CD14-positive monocyte (primary cell): ENCODE measurements at regions not wholly inside any gene's neighbourhood (a gene's known extent, or its start where the extent isn't known, plus 50 kb on each side); places are given as distances from the start of the nearest gene placed in this dataset.
"Not testable (repeated sequence)": the region's sequence is repeated elsewhere in the genome, so short reads cannot be mapped to it uniquely, and the experiment has no call there.

ENCODE experiments used
- DNase-seq, 3 donors: peaks; one replicate each; pipeline ENCODE4 v3.0.0-alpha.2; 2011 to 2022
- H2AFZ ChIP-seq: 2 replicates; pipeline ENCODE4 v1.6.0; 2012; ENCODE audit warnings: mild to moderate bottlenecking, low read depth, low read length, inconsistent platforms; ENCODE audit not compliant: insufficient read depth, poor library complexity, severe bottlenecking
- H3K27ac ChIP-seq, 2 donors: 1 replicate in 1 of 2; 2 replicates in 1 of 2; pipeline ENCODE4 v1.5.1; 2012 to 2013; ENCODE audit warnings: low read length in 2 of 2, control low read depth in 1 of 2, inconsistent platforms in 1 of 2, low read depth in 1 of 2, mild to moderate bottlenecking in 1 of 2
- H3K27me3 ChIP-seq, 2 donors: one replicate each; pipeline versions ENCODE4 v1.6.0 to v1.6.1; 2011 to 2013; ENCODE audit warnings: low read length in 2 of 2; ENCODE audit not compliant: control insufficient read depth in 2 of 2, insufficient read depth in 2 of 2
- H3K36me3 ChIP-seq, 2 donors: replicated peaks in 1 of 2; 1 replicate in 1 of 2; 2 replicates in 1 of 2; pipeline versions ENCODE4 v1.5.1 to v1.6.1; 2012 to 2013; ENCODE audit warnings: low read length in 2 of 2, control low read depth in 1 of 2, inconsistent platforms in 1 of 2, mild to moderate bottlenecking in 1 of 2; ENCODE audit not compliant: insufficient read depth in 2 of 2, control insufficient read depth in 1 of 2
- H3K4me1 ChIP-seq, 2 donors: 1 replicate in 1 of 2; 2 replicates in 1 of 2; pipeline versions ENCODE4 v1.5.1 to v1.6.1; 2012 to 2013; ENCODE audit warnings: low read length in 2 of 2, control low read depth in 1 of 2, inconsistent platforms in 1 of 2, mild to moderate bottlenecking in 1 of 2, moderate library complexity in 1 of 2; ENCODE audit not compliant: insufficient read depth in 2 of 2, control insufficient read depth in 1 of 2
- H3K4me2 ChIP-seq: replicated peaks from 2 replicates; pipeline ENCODE3; 2012; ENCODE audit warnings: low read length, moderate library complexity, mild to moderate bottlenecking; ENCODE audit not compliant: poor library complexity, severe bottlenecking; ENCODE audit errors: extremely low read depth
- H3K4me3 ChIP-seq, 3 experiments: fragments of 200-600 bp in 1 of 3; sonication (generic) in 1 of 3; replicated peaks in 1 of 3; 1 replicate in 2 of 3; 2 replicates in 1 of 3; pipeline ENCODE4 v1.5.1; 2011 to 2013; ENCODE audit warnings: low read length in 3 of 3, mild to moderate bottlenecking in 3 of 3, control low read depth in 2 of 3, low read depth in 2 of 3, inconsistent platforms in 1 of 3, moderate library complexity in 1 of 3
- H3K79me2 ChIP-seq: 2 replicates; pipeline ENCODE4 v1.6.0; 2012; ENCODE audit warnings: mild to moderate bottlenecking, control low read depth, inconsistent platforms, low read length, moderate library complexity; ENCODE audit not compliant: insufficient read depth
- H3K9ac ChIP-seq: 2 replicates; pipeline ENCODE4 v1.6.0; 2017; ENCODE audit warnings: low read length, mild to moderate bottlenecking; ENCODE audit not compliant: insufficient read depth, poor library complexity, severe bottlenecking
- H3K9me3 ChIP-seq, 2 donors: replicated peaks in 1 of 2; 1 replicate in 1 of 2; 2 replicates in 1 of 2; pipeline versions ENCODE4 v1.5.1 to v1.6.1; 2012 to 2013; ENCODE audit warnings: low read length in 2 of 2, control low read depth in 1 of 2; ENCODE audit not compliant: control insufficient read depth in 1 of 2, insufficient read depth in 1 of 2
- H4K20me1 ChIP-seq: 2 replicates; pipeline ENCODE4 v1.6.0; 2012; ENCODE audit warnings: mild to moderate bottlenecking, low read length, control low read depth, moderate library complexity; ENCODE audit not compliant: insufficient read depth
- H3K27ac Mint-ChIP-seq, 7 donors: one replicate each; pipeline ENCODE4 v1.8.0; 2020; ENCODE audit warnings: mild to moderate bottlenecking in 7 of 7, mixed read lengths in 7 of 7, moderate library complexity in 6 of 7, inconsistent platforms in 2 of 7
- H3K27me3 Mint-ChIP-seq, 3 donors: one replicate each; pipeline ENCODE4 v1.8.0; 2021 to 2022; ENCODE audit warnings: low read depth in 3 of 3, mild to moderate bottlenecking in 3 of 3, mixed read lengths in 3 of 3, moderate library complexity in 3 of 3, inconsistent platforms in 1 of 3
- H3K36me3 Mint-ChIP-seq, 2 donors: one replicate each; pipeline ENCODE4 v1.8.0; 2020; ENCODE audit warnings: mixed read lengths in 2 of 2, inconsistent platforms in 1 of 2, mild to moderate bottlenecking in 1 of 2
- H3K4me1 Mint-ChIP-seq: one replicate; pipeline ENCODE4 v1.8.0; 2020; ENCODE audit warnings: mild to moderate bottlenecking, mixed read lengths
- H3K4me3 Mint-ChIP-seq, 2 donors: one replicate each; pipeline ENCODE4 v1.8.0; 2020; ENCODE audit warnings: mild to moderate bottlenecking in 2 of 2, mixed read lengths in 2 of 2, moderate library complexity in 1 of 2
- H3K9me3 Mint-ChIP-seq, 7 donors: one replicate each; pipeline ENCODE4 v1.8.0; 2020 to 2022; ENCODE audit warnings: mixed read lengths in 7 of 7, mild to moderate bottlenecking in 6 of 7, moderate library complexity in 6 of 7, inconsistent platforms in 2 of 7
- WGBS: methylation state at CpG from one replicate; pipeline ENCODE4 v1.1.5; 2013; ENCODE audit warnings: missing lambda C conversion rate; ENCODE audit not compliant: insufficient coverage; 5-methylcytosine and 5-hydroxymethylcytosine counted together
- intact Hi-C, 2 donors: fragments of 100-400 bp; cut with micrococcal nuclease; formaldehyde crosslinking; loops; one replicate each; pipeline versions ENCODE4 v1.15.0 to v1.15.1; 2023

- H3K4me1 Mint-ChIP-seq, intact Hi-C loops, H3K27ac Mint-ChIP-seq, H3K9me3 Mint-ChIP-seq, H3K4me2 ChIP-seq, H3K79me2 ChIP-seq, H3K4me3 ChIP-seq, H3K27me3 ChIP-seq, H4K20me1 ChIP-seq, H3K27ac ChIP-seq, H3K27me3 Mint-ChIP-seq, H3K36me3 Mint-ChIP-seq, DNase-seq, H2AFZ ChIP-seq, H3K4me1 ChIP-seq, H3K9me3 ChIP-seq, H3K9ac ChIP-seq, H3K4me3 Mint-ChIP-seq, H3K36me3 ChIP-seq: not testable (repeated sequence)
- no CpG with 5 or more reads among the region's 15 CpGs for WGBS
These were observed 398.5 kb downstream of the CDY2B start for GRCh38 chrY:17481389-17482022.

DNA sequence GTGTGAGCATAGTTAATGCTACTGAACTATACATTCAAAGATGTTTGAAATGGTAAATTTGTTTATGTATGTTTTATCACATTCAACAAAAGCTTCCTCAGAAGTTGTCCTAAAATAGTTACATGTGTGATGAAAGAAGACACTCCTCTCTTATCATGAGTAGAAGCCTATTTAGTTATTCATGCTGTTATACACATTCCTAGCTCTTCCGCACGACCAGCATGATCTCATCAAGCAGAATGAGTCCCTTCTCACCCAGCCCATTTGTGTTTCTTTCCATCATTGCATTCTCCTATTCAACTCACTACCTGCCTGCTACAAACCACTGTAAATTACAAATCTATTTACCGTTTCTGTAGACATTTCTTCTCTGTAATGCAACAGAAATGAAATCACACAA, 408.0 kb downstream of the CDY2B start:
- H3K4me1 ChIP-seq, H3K27ac Mint-ChIP-seq, H3K4me3 Mint-ChIP-seq, H4K20me1 ChIP-seq, H3K27me3 Mint-ChIP-seq, intact Hi-C loops, H3K36me3 ChIP-seq, H3K4me3 ChIP-seq, H2AFZ ChIP-seq, H3K4me2 ChIP-seq, H3K4me1 Mint-ChIP-seq, H3K9me3 ChIP-seq, H3K27ac ChIP-seq, H3K79me2 ChIP-seq, H3K36me3 Mint-ChIP-seq, DNase-seq, H3K9ac ChIP-seq, H3K9me3 Mint-ChIP-seq, H3K27me3 ChIP-seq: not testable (repeated sequence)
- no CpG with 5 or more reads among the region's 3 CpGs for WGBS

DNA sequence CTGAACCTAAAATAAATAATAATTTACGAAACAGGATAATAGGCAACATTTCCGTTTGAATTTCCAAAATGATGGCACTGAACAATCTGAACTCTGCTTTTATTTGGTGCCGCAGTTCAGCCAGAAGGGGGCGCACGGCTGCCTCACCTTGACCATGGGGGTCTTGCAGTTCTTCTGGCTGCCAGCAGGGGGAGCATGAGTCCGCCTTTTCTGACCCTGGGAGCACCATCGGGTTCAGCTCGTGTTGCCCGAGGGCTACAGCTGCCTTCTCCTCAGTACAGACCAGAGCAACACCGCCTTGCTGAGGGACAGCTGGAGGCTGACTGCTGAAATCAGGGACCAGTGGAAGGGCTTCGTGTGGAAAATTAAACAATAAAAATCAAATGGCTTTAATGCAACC, 420.3 kb downstream of the CDY2B start:
- DNase-seq, H3K9ac ChIP-seq, H3K4me3 Mint-ChIP-seq, H3K9me3 ChIP-seq, H2AFZ ChIP-seq, H3K4me3 ChIP-seq, H3K4me1 Mint-ChIP-seq, H3K9me3 Mint-ChIP-seq, intact Hi-C loops, H3K27ac Mint-ChIP-seq, H4K20me1 ChIP-seq, H3K4me2 ChIP-seq, H3K36me3 Mint-ChIP-seq, H3K79me2 ChIP-seq, H3K27me3 Mint-ChIP-seq, H3K4me1 ChIP-seq, H3K27ac ChIP-seq, H3K36me3 ChIP-seq, H3K27me3 ChIP-seq: not testable (repeated sequence)
- no CpG with 5 or more reads among the region's 11 CpGs for WGBS
